Endothelial cell of umbilical vein (primary cell): ENCODE measurements at regions not wholly inside any gene's neighbourhood (a gene's known extent, or its start where the extent isn't known, plus 50 kb on each side); places are given as distances from the start of the nearest gene placed in this dataset.
A peak's percentile ranks its signal among the peaks of the same experiment; 100 is the strongest.

Source experiments
- BruUV-seq: library from RNA; stranded (reverse); fragments of 400-500 nt; replicated peaks from 2 replicates; lab custom pipeline; 2021; lab: Mats Ljungman, UMichigan
- CTCF ChIA-PET: fragments of 300-600, 350-600 bp; sonication (Branson Sonifier 250); formaldehyde crosslinking; loops from one replicate; lab custom pipeline; 2021; ENCODE audit warnings: antibody characterized with exemption, inconsistent platforms; lab: Charles Lee
- POLR2A ChIA-PET: fragments of 300-600, 350-600 bp; sonication (Branson Sonifier 250); formaldehyde crosslinking; loops from one replicate; lab custom pipeline; 2021; ENCODE audit warnings: antibody characterized with exemption, inconsistent platforms; lab: Charles Lee
- DNase-seq: peaks from one replicate; pipeline ENCODE4 v3.0.0-alpha.2; 2011; ENCODE audit warnings: low read depth, low spot score
- FAIRE-seq: peaks from 2 replicates; lab custom pipeline; 2011; peaks lifted over from hg19 to GRCh38; lab: Jason Lieb, UNC
- H2AFZ ChIP-seq: 2 replicates; pipeline ENCODE4 v1.6.0; 2012; ENCODE audit warnings: low read depth, low read length, control low read depth, inconsistent platforms
- H3K27ac ChIP-seq: 2 replicates; pipeline ENCODE4 v1.5.1; 2011; ENCODE audit warnings: low read depth, mild to moderate bottlenecking, control low read depth, low read length, moderate library complexity; ENCODE audit not compliant: insufficient read depth
- H3K27me3 ChIP-seq, 2 experiments: 2 replicates each; pipeline versions ENCODE4 v1.6.0 to v1.6.1; 2011; ENCODE audit warnings: low read length in 2 of 2, mixed read lengths in 1 of 2; ENCODE audit not compliant: control insufficient read depth in 2 of 2, insufficient read depth in 2 of 2
- H3K36me3 ChIP-seq, 2 experiments: 2 replicates in 1 of 2; 3 replicates in 1 of 2; pipeline ENCODE4 v1.5.1; 2011; ENCODE audit warnings: low read length in 2 of 2, mild to moderate bottlenecking in 1 of 2, moderate library complexity in 1 of 2; ENCODE audit not compliant: control insufficient read depth in 2 of 2, insufficient read depth in 2 of 2; ENCODE audit errors: extremely low read depth in 1 of 2
- H3K4me1 ChIP-seq: 3 replicates; pipeline ENCODE4 v1.5.1; 2011; ENCODE audit warnings: mild to moderate bottlenecking, low read length; ENCODE audit not compliant: control insufficient read depth, insufficient read depth; ENCODE audit errors: extremely low read depth
- H3K4me2 ChIP-seq: 2 replicates; pipeline ENCODE4 v1.6.1; 2011; ENCODE audit warnings: low read length, control low read depth, mixed read lengths; ENCODE audit not compliant: insufficient read depth
- H3K4me3 ChIP-seq, 3 experiments: fragments of 200-600 bp in 1 of 3; sonication (generic), shearing (Covaris generic) in 1 of 3; replicated peaks in 1 of 3; 2 replicates each; pipeline ENCODE4 v1.5.1; 2011 to 2016; ENCODE audit warnings: control low read depth in 3 of 3, low read length in 3 of 3, mild to moderate bottlenecking in 2 of 3, inconsistent platforms in 1 of 3, low read depth in 1 of 3, moderate library complexity in 1 of 3; ENCODE audit not compliant: insufficient read depth in 1 of 3
- H3K79me2 ChIP-seq: 2 replicates; pipeline ENCODE4 v1.6.0; 2012; ENCODE audit warnings: low read length, inconsistent platforms; ENCODE audit not compliant: control insufficient read depth, insufficient read depth
- H3K9ac ChIP-seq: replicated peaks from 2 replicates; pipeline ENCODE3; 2011; ENCODE audit warnings: low read length, control low read depth; ENCODE audit not compliant: insufficient read depth; ENCODE audit errors: extremely low read depth
- H3K9me1 ChIP-seq: replicated peaks from 3 replicates; pipeline ENCODE4 v1.6.0; 2011; ENCODE audit warnings: mild to moderate bottlenecking, low read length; ENCODE audit not compliant: control insufficient read depth, insufficient read depth; ENCODE audit errors: extremely low read depth
- H3K9me3 ChIP-seq: replicated peaks from 2 replicates; pipeline ENCODE4 v1.5.1; 2012; ENCODE audit warnings: low read length, inconsistent platforms; ENCODE audit not compliant: control insufficient read depth, insufficient read depth
- H4K20me1 ChIP-seq: replicated peaks from 2 replicates; pipeline ENCODE3; 2011; ENCODE audit warnings: mild to moderate bottlenecking, low read length; ENCODE audit not compliant: control insufficient read depth, insufficient read depth; ENCODE audit errors: extremely low read depth
- CTCF ChIP-seq, 2 donors: IDR thresholded peaks; 1 replicate in 1 of 2; 2 replicates in 1 of 2; pipeline ENCODE4 v1.5.1; 2011; ENCODE audit warnings: low read length in 2 of 2, mild to moderate bottlenecking in 2 of 2, moderate library complexity in 2 of 2, control low read depth in 1 of 2, inconsistent platforms in 1 of 2, low read depth in 1 of 2; ENCODE audit not compliant: insufficient read depth in 1 of 2; ENCODE audit errors: extremely low read depth in 1 of 2
- EZH2 ChIP-seq: IDR thresholded peaks from 2 replicates; pipeline ENCODE4 v1.6.1; 2012; ENCODE audit warnings: borderline replicate concordance, low read depth, mild to moderate bottlenecking, moderate library complexity, low read length, inconsistent platforms; ENCODE audit not compliant: severe bottlenecking
- FOS ChIP-seq: IDR thresholded peaks from 2 replicates; pipeline ENCODE4 v1.6.1; 2011; ENCODE audit warnings: mild to moderate bottlenecking, low read length, moderate library complexity, borderline replicate concordance; ENCODE audit not compliant: insufficient read depth
- GATA2 ChIP-seq: IDR thresholded peaks from 2 replicates; pipeline ENCODE4 v1.7.0; 2011; ENCODE audit warnings: low read depth, mild to moderate bottlenecking, moderate library complexity, mixed read lengths, low read length; ENCODE audit not compliant: insufficient read length, insufficient read depth
- JUN ChIP-seq: IDR thresholded peaks from 2 replicates; pipeline ENCODE4 v1.6.1; 2011; ENCODE audit warnings: borderline replicate concordance, low read depth; ENCODE audit not compliant: insufficient read length, insufficient read depth
- MYC ChIP-seq: IDR thresholded peaks from one replicate; pipeline ENCODE4 v1.6.1; 2011; ENCODE audit warnings: mild to moderate bottlenecking, low read depth, low read length
- POLR2A ChIP-seq: IDR thresholded peaks from 2 replicates; pipeline ENCODE4 v1.6.1; 2012; ENCODE audit warnings: low read depth, mild to moderate bottlenecking, control low read depth, low read length
- POLR2AphosphoS5 ChIP-seq: IDR thresholded peaks from 2 replicates; pipeline ENCODE4 v1.6.1; 2012; ENCODE audit warnings: low read depth, mild to moderate bottlenecking, control low read depth, low read length, moderate library complexity; ENCODE audit not compliant: insufficient read depth
- dilution Hi-C: fragments of 300-500 bp; cut with MboI; formaldehyde crosslinking; loops from one replicate; pipeline ENCODE4 v1.15.0; 2019; ENCODE audit warnings: low sequenced_read_pairs; ENCODE audit not compliant: extremely low pct_ligation_motif_present
- intact Hi-C: fragments of 100-400 bp; cut with micrococcal nuclease; formaldehyde crosslinking; loops from one replicate; pipeline ENCODE4 v1.10.0; 2022
- TF ChIP-seq, protein P1 (sequence below): IDR thresholded peaks from 2 replicates; pipeline ENCODE4 v1.6.1; 2011; ENCODE audit not compliant: insufficient read depth, insufficient read length

DNA sequence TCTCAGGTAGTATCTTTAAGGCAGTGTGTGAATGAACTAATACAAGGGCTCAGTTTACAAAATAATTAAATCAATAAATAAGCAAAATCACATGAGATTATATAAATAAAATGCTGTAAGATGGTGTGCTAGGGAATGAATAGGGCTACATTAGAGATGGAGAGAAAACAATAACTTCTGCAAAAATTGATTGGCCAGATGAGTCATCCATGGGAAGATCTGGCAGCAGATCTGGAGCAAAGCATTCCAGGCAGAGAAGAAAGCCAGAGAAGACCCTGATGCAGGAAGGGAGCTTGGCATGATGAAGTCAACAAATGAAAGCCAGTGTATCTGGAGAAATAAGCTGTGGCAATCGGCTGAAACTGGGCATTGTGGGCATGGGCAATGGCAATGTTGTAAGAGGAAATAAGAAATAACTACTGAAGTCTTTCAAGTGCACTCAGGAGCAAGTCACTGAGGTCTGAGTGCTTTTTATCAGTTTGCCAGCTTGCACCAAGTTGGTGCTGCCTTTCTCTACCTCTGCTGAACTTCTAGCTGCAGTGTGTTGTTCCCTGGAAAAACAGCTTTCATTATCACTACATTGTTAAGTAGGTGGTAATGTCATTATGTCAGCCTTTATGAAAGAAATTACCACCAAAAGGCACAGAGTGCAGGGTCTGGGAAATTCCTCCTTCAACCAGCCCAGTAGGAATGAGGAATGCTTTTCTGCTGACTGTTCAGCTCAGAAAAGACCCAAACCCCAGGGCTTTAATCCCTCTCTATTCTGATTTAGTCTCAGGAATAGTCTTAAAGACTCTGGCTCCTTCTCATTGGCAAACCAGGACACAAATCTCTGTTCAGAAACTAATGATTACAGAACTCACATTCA is 231.6 kb downstream of the HTR1B start:
- POLR2A ChIA-PET = no interaction called here
- Histone ChIP-seq H3K4me2 (no peak overlapping the region), H3K4me1 (no peaks in the 10 kb centered on the region), H3K9me1 (no peaks in the 10 kb centered on the region), H3K4me3 (no peak overlapping the region), H3K27ac (no peak overlapping the region), H4K20me1 (peaks cover 2% of the 10 kb centered on the region), H2AFZ (no peak overlapping the region), H3K27me3 (no peaks in the 10 kb centered on the region), H3K9me3 (no peaks in the 10 kb centered on the region), H3K79me2 (no peaks in the 10 kb centered on the region), H3K9ac (no peak overlapping the region), H3K36me3 (no peaks in the 10 kb centered on the region)
- no peak for FAIRE-seq
- BruUV-seq = no TSS peak
- peak; percentile 46 for DNase-seq
- dilution Hi-C loops (no loop called here), intact Hi-C loops (no loop called here)
- CTCF ChIA-PET = no interaction called here
- TF ChIP-seq, protein P1, sequence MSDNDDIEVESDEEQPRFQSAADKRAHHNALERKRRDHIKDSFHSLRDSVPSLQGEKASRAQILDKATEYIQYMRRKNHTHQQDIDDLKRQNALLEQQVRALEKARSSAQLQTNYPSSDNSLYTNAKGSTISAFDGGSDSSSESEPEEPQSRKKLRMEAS = no peak
- TF ChIP-seq POLR2AphosphoS5 = no peak
- TF ChIP-seq EZH2 = no peak
- no peak for TF ChIP-seq POLR2A
- TF ChIP-seq GATA2 = peak; percentile 34
- TF ChIP-seq CTCF (IDR thresholded peaks at IDR 0.05; ENCODE audit: extremely low read depth in 1 of 2, insufficient read depth in 1 of 2, low read depth in 1 of 2, low read length in 2 of 2) = no peak
- TF ChIP-seq MYC = no peak
- peak; percentile 52 for TF ChIP-seq FOS
- TF ChIP-seq JUN = peak; percentile 27
